Stimulated activated CD8-positive, alpha-beta memory T cell treated with anti-CD3 and anti-CD28 coated beads, Interleukin-12 subunit alpha, Interleukin-12 subunit beta, amount 100 ng/mL, for 1 hour (primary cell): ENCODE measurements at regions not wholly inside any gene's neighbourhood (a gene's known extent, or its start where the extent isn't known, plus 50 kb on each side); places are given as distances from the start of the nearest gene placed in this dataset.

ENCODE experiments used
- DNase-seq: peaks from one replicate; pipeline ENCODE4 v3.0.0-alpha.2; 2020; ENCODE audit warnings: low read depth

DNA sequence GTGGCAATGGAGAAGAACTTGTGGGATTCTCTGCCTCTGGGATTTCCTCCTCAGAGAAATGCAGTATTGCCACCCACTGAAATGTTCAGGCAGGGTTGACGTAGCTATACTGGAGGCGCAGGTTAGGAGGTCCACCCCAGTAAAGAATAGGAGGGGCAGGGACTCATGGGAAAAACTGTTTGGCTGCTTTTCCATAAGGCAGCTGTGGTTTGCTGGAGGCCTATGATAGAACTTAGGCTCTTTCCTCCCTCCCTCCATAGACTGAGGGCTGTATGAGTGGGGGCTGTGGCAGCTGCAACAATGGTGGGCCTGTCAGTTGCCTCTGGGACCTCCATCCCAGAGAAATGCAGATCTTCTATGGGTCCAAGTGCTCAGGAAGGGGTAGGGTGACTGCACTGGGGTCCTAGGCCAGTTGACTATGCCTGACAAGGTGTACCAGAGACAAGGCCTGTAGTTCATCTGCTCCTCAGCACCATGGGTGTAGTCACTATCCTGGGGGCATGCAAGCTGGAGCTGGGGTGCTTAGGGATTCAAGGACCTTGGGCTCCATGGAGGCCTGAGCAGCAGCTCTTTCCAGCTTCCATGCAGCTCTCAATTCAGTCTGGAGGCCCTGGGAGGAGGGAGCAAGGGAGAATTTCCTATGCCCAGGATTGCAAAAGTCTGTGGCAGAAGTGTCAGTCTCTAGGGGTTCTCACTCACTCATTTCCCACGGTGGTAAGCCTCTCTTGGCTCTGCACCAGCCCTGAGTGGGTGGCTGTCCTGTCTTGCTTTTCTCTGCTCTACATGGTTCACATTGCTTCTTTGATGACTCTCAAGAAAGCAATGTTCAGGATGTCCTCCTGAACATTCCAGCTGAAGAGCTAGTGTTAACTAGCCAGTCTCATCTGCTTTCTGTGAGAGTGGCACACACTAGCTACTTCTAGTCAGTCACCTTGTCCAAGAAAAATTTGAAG, 353.0 kb downstream of the IDS start:
- no peak for DNase-seq

DNA sequence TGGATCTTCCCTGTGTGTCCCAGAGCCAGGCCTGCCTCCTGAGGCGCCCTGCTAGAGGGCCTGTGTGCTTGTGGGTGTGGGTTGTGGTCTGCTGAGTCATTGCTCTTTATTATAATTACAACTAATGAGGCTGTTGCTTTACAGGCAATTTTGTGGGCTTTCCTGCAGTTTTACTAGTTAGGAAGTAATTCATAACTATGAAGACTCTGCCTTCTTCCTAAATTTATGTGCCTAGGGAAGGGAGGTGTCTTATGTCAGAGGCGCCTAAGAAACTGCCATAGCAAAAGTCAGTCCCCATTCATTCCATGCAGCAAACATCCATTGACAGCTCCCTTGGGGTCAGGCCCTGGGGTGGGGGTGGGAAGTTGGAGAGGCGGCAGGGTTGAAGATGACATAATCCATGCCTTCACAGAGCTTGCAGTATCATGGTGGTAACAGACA, 359.2 kb downstream of the IDS start:
- no peak for DNase-seq

DNA sequence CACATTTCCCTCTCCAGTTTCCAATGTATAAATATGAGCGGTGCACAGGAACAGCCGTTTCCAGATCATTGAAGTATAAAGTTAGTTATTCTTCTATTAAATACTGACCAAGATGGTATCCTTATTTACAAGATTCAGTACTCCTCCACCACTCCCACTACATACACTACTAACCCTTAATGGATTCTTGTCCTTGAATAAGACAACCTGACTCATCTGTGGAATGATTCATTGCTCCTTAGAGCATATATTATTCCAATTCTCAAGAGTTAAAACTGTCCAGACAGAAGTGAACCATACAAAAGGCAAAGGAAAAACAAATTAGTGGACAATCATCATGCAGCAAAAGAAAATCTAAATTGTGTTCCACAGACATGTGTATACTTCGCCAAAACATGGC, 373.3 kb downstream of the IDS start:
- DNase-seq = no peak

DNA sequence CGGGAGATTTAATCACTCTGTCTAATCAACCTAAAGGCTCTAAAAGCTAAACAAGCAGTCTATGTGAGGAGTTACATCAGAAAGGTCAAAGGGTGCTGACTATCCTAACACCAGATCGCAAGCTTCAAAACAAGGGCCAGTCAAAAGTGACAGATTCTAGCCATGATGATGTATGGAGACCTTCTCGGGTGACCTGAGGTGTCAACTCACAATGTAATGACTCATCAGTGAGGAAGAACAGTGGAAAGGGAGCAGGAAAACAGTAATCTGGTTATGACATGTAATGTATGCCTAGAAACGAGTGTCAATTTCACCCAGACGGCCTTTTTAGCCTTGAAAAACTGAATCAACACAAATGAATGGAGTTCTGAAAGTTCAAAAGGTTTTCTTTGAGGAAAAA, 375.3 kb downstream of the IDS start:
- no peak for DNase-seq

DNA sequence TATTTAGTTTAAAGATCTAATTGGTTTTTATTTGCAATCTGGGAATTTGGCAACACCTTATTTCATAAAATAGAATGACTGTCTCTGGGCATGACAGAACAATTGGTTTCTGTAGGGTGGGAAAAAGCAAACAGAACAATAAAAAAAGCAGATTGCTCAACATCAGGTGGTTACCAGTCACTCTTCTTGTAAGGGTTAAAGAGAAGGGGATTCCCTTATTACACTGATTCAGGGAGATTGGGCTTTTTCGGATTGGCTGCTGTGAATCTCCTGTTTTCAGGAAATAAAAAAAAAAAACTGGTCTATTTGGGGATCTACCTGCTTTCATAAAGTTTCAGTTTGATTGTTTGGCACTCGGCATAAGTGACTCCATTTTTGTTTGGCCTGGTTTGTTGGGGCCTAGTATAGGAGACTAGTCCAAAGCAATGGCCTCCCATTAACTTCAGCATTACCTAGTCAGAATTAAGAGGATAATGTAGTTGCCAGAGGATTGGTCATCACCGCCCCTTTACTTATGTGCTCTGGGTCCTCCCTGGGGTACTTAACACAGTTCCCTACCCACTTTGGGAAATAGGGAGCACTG, 380.5 kb downstream of the IDS start:
- DNase-seq = no peak

DNA sequence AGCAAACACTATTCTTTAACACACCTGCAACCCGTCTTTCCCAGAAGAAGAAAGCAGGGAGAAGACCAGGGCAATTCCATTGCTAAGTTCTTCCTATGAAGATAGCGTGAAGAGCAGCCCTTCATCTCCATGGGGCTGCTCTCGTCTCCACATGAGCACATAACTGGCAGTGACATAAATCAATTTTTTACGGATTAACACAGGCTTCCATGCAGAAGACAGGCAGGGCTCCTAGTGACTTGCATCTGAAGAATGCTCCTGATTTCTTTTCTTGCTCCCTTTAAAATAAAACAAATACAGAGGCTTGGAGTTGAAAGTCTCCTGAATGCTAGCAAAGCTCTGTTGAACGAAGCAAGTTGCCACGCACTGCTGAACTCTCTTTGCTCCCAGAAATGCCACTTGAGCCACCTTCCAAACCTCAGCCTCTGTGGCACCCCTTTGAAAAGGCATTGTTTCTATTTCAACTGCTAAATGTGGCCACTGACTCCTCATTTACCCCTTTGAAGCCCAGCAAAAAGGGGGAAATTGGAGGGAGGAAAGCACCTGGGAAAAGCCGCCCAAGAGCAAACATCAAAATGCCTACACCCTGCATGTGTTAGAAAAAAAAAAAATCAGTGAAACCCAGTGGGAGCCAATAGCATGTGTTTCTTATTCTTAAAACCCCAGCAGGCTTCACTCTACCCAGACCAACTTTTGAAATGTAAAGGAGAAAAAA, 383.7 kb downstream of the IDS start:
- no peak for DNase-seq

DNA sequence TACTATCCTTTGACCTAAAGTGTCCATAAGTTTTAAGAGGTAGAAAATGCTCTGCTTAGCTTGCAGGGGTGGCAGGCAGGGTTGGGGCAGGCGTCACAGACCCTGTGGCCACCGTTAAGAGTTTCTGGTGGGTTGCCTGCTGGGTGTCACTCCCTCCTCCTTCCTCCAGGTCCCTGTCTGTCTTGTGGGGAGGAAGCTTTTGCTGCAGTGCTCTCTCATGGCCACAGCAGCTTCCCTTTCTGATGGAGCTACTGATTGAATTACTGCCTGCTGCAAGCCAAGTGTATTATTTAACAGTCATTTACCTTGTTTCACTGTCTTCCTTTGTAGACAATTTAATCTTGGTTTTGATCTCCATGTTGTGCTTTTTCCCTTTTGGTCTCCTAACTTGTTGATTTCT, 384.6 kb downstream of the IDS start:
- DNase-seq = no peak

DNA sequence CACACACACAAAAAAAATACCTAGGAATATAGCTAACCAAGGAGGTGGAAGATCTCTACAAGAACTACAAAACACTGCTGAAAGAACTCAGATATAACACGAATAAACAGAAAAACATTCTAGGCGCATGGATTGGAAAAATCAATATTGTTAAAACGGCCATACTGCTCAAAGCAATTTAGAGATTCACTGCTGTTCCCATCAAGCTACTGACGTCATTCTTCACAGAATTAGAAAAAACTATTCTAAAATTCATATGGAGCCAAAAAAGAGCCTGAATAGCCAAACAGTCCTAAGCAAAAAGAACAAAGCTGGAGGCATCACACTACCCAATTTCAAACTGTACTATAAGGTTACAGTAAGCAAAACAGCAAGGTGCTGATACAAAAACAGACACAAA, 390.2 kb downstream of the IDS start:
- no peak for DNase-seq

DNA sequence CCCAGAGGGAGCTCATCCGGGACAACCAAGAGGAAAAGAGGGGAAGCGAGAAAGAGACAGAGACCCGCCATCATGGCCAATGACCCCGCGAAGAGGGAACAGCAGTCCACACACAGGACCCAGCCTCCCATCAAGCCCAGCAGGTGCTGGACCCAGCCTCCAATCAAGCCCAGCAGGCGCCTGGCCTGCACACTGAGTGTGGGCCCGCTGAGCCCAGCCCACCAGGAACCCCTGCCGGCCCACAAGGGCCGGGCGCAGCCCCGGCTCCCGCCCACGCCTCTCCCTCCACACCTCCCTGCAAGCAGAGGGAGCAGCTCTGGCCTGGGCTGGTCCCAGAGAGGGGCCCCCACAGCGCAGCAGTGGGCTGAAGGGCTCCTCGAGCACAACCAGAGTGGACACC, 391.1 kb downstream of the IDS start:
- DNase-seq = no peak

DNA sequence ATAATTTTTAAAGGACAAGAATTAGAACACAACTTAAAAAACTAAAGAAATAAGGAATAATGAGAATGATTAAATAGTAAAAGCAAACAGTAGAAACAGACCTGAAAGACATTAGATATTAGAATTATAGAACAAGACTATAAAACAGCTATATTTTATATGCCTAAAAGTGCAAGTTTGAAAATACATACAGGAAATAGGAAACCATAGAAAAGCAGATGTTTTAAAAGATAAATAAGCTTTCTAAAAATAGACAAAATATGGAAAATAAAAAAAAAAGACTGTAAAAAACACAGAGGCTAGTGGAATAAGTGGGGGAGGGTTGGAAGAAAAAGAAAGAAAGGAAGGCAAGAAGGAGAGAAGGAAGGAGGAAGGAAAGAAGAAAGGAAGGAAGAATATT, 407.3 kb downstream of the IDS start:
- DNase-seq = no peak

DNA sequence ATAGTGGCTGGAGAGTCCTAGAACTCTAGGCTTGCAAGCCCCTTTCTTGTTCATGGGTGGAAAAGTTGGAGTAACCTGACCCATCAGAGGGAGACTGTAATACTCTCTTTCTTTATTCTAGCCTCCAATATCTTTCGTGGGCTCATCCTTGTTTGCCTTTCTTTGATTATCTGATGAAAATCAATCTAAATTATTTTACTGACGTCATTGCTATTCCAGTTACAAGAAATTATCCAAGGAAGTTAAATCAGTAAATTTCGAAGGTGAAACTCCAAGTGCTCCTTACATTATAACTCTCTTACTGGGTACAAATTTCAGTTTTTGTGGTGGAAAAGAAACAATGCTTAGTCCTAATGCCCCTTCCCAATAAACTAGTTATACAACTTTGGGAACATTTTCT, 412.9 kb downstream of the IDS start:
- no peak for DNase-seq

DNA sequence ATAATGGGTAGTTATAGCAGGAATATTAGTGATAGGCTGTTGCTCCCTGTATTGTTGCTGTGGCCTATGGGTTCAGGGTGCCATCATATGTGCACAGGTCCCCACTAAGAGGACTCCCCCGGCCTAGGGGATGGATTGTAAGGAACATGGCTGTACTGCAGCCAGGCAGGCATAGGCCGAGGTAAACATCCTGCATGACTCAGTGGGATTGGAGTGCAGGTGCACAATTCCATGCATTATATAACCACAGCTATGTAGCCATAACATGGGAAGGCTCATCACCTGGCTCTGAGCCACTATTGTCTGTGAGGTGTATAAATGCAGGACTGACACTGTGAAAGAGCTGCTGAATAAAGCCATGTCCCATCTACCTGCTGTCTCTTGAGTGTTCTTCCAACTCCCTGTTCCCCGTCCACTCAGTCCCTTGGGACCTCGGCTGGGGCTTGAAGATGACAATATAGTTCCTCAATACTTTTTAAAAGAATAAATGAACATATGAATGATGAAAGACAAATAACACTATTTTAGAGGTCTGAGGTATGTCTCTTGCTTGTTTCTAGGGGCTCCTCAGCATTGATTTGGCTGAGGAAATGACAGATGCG, 425.2 kb downstream of the IDS start:
- no peak for DNase-seq

DNA sequence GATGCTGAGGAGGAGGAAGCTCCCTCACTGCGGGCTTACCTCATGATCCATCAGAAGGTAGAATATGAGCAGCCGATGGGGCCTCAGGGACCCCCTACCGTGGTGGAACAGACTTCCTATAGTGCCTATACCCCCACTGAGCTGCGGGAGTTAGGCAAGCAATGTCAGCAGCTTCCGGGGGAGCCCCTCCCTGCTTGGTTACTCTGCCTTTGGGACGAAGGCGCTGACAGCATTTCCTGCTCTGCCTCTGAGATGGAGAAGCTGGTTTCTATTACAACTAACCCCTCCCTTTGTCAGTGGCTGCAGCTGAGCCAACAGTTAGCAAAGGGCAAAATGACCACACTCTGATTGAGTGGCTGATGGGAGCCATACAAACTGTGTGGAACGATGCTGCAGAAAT, 430.7 kb downstream of the IDS start:
- no peak for DNase-seq

DNA sequence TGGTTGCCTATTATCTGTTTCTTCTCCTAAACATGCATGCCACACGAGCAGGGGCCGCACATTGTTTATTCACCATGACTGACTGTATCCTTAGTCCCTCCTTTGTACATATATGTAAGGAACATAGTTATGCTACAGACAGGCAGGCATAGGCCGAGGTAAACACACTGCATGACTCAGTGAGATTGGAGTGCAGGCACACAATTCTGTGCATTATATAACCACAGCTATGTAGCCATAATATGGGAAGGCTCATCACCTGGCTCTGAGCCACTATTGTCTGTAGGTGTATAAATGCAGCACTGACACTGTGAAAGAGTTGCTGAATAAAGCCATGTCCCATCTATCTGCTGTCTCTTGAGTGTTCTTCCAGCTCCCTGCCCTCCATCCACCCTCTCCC, 431.6 kb downstream of the IDS start:
- no peak for DNase-seq

DNA sequence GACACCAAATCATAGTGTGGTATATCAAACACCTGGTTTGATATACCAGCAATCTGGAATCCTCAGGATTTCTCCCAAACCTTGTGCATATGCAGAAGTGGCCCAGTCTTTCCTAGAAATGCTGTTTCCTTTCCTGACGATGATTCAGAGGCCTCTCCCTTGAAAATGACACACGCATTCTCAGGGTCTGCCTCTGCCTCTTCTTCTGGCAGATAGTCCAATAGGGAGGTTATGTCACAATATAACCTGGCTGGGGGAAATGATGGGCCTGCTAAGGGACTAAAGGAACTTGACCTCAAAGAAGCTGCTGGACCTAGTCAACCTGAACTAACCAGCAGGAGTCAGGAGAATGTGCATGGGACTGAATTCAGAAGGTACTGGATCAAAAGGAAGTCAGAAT, 435.2 kb downstream of the IDS start:
- DNase-seq = no peak

DNA sequence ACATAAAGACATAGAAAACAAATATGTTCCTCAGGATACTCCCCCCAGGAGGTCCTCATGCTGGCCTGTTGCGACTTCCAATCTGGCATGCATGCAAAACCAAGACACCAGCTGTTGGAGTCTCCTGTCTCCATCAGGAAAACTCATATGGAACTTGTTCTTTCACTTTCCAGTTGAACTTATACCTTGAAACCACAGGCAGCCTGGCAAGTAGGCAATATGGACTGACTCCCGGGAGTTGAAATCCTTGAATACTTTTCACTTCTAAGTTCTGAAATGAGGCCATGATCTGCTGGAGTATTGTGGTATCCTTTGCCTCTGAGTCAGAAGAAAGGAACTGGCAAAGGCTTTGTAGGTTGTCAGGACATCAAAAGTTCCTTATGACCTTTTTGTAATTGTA, 444.2 kb downstream of the IDS start:
- DNase-seq = no peak
